Eye (tissue), 1 donor: ENCODE measurements at regions not wholly inside any gene's neighbourhood (a gene's known extent, or its start where the extent isn't known, plus 50 kb on each side); places are given as distances from the start of the nearest gene placed in this dataset.

Experiments
- DNase-seq: peaks from one replicate; pipeline ENCODE4 v3.0.0-alpha.2; 2015

DNA sequence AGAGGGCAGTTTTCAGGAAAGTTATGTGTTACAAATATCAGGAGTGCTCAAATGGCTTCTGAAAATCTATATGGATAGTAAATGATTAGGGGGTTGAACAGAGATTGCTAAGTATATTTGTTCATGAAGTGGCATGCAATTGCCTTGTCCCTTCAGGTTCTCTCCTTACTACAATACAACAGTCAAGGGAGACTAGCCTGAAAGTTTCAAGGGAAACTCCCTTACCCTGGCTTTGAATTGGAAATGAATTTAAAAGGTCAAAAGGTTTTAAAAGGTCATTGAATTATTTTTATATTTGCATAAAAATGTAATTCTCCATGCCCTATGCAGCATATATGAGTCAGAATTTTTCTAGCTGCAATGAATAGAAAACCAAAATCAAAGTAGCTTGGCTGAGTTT is 253.1 kb upstream of the SYT1 start:
- no peak for DNase-seq

DNA sequence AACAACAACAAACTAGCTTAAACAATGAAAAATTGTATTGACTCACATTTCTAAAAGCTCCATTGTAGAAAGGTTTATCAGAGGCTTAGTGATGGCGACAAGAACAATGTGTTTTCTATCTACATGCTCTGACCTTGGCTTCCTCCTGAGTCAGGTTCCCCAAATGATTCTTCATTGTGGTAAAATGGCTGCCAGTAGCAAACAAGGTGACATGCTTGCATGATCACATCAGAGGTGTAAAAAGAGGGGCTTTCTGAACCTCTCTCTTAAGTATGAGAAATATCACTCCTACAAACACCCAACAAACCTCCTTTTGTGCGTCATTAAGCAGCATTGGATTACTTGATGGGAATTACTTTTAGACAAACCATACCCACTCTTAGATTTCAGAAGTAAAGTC is 252.4 kb upstream of the SYT1 start:
- no peak for DNase-seq

DNA sequence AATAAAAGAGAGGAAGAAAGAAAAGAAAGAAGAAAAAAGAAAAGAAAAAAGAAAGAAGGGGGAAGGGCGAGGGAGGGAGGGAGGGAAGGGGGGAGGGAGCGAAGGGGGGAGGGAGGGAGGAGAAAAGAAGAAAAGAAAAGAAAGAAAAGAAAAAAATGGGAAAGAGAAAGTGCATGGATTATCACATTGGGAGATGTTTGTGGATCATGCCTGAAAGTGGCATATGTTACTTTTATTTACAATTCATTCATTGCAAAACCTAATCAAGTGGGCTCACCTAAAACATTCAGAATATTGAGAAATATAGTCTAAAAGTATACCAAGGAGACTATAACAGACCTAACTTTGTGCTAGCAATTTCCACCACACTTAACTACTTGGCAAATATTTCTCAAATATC is 246.9 kb upstream of the SYT1 start:
- no peak for DNase-seq

DNA sequence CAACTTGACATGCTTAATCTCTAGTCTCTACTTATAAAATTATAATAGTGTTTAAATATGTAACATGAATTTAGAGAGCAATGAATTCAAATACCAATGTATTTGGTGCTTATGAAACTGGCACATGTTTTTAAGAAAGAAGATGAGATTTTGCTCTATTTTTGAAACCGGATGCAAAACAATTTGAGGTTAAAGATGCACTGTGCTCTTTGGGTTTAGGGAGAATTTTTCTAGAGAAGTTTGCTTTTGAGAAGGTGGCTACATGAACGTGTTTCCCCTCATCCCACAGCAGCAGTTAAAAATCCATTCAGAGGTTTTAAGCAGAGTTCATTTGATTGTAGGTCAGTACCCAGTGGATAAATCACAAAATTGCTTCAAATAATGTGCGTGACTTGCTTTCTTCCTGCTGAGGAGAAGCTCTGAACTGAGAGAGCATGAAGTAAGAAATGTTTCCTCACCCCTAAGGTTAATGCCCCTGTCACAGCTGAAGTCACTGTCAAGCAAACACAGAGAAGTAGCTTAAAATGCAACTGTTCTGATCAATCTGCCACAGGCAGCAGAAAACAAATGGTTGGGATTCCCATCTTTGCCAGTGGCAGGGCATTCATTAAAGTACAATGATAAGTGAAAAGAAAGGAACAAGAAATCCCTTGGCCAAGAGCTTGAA is 241.9 kb upstream of the SYT1 start:
- DNase-seq, result no peak

DNA sequence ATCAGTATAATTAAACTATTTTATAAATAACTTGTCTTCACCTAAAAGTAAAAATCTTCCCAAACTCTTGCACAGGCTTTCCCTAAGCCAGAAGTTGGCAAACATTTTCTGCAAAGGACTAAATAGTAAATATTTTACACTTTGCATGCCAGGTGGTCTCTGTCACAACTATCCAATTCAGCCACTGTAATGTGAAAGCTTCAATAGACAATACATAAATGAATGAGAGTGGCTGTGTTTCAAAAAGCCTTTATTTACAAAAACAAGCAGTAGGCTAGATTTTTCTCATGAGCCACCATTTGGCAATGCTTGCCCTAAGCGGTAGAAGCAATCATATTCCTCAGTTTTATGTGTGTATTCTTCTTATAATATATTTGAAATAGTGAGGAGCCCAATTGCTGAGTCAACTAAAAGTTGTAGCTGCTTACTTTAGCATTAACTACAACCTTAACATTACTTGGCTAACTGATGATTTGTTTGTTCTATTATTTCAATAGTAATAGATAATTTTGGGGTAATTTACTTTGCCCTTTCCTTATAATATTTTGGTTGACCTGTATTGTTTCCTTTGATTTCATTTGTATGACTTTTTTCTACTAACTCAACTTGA is 236.0 kb upstream of the SYT1 start:
- no peak for DNase-seq

DNA sequence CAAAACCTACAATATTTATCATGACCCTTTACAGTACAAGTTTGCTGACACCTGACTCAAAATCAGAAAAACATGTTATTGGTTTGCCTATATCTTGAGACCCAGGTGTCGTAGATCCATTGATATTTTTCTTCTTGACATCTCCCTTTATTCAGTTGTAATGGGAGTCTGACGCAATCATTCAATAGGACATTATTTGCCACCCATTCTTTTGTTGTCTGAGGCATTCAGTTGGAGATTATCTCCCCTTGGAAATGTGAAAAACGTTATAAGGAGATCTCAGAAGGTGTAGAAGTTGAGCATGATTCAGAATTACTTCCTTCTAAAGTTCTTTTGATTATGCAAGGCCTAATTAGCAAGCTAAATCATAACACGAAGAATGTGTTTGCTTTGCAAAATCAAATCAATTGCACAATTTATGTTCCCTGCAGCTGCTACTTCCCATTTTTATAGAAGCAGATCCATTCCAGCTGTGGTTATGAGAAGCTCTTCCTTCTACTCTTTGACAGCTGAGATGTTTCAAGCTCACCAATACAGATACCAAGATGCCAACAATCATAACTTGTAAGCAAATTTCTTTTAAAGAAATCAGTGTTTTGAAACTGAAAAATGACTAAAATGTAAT is 228.2 kb upstream of the SYT1 start:
- DNase-seq, result no peak

DNA sequence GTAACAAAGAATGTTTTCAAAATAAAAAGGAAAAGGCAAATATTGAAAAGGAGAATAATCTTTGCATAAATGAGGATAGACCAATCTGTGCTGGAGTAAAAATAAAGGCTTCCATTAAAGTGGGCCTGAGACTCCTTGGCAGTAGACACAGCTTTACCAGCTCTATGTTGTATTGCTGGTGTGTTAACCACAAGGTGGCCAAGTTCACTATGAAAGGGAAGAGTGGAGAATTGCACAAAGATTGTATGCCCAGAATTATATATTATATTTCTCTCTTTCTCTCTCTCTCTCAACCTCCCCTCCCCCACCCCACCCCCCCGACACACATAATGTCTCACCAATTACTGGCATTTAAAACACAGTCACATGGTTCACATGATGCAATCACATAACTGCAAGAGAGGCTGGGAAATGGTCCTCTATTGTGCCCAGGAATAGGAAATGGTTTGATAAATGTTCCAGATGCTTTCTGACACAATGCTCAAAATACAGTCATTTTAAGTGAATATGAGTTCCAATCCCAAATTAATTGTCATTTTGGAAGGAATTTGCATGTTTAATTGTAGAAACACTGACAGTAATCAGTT is 222.6 kb upstream of the SYT1 start:
- no peak for DNase-seq

DNA sequence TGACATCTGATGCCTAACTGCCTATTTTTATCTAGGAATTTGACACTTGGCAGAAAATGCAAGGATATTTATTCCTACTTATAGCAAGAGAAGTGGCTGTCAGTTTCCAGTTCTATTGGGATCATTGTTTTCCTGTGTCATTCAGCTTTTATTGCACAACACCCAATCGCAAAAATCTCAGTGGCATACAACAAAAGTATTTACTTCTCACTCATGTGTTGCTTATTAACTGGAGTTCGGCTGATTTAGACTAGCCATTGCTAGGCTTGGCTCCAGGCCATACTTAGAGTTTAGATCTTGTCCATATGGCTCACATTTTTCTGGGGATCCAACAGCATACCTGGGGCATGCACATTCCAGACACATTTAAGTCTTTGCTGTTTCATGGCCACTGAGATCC is 218.6 kb upstream of the SYT1 start:
- DNase-seq, result no peak

DNA sequence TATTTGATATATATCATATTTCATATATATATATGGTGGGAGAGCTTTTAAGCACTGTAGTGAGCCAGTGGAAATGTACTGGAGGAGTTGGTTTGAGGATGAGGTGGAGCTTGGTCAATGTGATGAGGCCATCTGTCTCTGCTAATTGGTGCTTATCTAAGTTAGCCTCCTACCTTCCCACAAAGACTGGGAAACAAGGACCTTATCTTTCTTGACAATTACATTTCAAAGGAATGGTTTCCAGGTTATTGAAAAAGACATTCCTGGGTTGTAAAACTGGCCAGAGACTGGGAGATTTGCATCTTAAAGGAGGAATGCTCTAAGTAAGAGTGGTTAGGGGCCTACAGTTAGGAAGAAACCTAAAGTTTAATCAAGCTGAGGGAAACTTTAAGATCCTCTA is 212.8 kb upstream of the SYT1 start:
- DNase-seq, result no peak

DNA sequence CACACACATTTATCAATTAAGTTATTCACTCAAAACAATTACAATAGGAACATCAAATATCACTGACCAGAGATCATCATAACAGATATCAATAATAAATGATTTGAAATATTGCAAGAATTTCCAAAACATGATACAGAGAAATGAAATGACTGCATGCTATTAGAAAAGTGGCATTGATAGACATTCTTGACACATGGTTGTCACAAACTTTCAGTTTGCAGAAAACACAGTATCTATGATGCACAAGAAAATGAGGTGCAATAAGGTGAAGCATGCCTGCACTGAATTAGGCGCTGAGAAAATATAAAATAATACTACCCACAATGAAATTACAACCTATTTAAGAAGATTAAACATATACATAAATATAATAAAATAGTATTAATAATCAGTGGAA is 198.0 kb upstream of the SYT1 start:
- no peak for DNase-seq

DNA sequence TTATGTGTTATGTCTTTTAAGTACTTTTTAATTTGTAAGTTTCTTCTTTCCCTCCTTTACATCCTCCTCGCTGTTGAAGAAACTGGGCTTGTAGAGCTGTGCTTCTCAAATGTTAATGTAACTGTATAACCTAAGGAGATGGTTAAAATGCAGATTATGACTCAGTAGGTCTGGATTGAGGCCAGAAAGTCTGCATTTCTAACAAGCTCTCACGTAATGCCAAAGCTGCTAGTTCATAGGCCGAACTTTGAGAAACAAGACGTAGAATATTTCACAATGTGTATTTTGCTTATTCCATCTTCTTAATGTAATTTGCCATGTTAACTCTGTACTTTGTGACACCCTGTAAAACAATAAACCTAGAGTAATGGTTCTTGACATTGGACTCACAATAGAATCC is 193.3 kb upstream of the SYT1 start:
- no peak for DNase-seq

DNA sequence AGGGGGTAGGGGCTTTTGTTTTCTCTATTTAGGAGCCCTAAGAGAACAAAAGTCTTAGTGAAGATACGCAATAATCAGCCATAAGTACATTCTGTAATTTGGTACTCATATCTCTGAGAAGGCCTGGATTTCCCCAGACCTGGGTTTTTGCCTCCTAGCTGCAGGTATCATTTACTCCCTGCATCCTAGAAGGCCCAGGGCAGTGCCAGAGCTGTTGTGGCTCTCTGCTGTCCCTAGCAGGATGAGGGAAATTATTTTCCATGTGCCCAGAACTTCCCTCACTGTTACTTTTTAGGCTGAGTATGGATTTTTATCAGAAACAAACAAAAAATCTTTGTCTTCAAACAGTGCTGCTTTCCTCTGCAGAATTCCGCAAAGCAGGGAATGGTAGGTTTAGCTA is 192.5 kb upstream of the SYT1 start:
- DNase-seq, result no peak

DNA sequence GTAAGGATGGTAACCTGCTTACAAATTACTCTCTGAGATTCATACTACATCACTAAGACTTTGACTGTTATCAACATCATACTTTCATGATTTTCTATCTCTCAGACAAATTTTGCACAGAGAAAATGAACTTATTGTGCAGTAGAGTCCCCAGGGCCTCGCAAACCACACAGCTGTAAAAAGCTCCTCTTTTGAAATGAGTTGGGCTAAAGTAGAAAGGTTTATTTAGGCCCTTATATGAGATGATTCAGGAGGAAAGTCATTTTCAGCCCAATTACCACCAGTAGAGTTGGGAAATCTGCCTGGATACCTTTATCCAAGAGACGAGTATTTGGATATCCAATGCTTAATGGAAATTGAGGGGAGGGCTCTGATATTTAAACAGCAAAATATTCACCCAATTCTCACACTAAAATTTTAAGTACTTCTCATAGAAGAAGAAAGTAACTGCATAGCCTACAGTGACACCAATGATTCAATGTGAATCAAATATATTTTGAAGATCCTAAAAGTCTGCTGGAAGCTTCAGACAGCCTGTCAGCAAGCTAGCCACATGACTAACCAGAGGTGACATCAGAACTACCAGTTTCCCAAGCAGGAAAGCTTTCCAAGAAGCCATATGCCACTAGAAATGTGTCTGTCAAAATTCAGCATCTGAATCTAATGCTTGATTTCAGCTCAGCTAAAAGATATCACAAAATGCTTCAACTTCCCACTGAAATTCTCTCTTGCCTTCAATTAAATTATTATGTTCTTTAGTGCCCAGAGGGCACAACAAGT is 190.1 kb upstream of the SYT1 start:
- no peak for DNase-seq

DNA sequence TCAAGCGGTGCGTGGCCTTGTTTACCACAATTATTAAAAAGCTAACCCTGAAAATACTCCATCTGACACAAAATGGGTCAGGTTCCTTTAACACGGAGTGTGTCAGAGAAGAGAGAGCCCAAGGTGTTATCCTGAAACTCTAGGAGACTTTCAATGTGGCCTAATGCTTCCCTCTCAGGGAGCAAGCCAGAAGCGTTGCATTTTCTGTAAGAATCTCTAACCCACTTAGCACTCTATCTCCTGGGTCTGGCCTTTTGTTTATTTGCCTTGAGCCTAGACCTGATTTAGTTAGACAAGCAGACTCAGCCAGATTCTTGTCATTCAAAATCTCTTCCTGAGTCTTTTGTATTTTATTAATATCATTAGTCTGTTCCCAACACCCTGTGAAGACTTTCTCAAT is 184.0 kb upstream of the SYT1 start:
- no peak for DNase-seq

DNA sequence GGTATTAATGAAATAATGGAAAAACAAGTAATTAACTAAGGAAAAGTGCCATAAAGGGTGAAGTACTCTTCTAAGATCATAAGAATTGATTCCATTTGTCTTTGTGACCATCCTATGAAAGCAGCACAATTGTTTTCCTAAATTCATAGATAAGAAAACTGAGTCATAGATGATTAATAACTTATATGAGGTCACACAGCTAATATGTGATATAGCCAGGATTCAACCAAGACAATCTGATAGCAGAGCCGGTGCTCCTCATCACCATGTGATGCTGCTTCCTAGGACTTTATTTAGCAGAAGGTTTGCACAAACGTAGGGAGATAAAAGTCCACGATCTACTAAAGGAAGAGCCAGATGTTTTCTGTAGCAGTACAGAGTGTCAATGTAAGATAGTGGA is 181.5 kb upstream of the SYT1 start:
- DNase-seq, result no peak

DNA sequence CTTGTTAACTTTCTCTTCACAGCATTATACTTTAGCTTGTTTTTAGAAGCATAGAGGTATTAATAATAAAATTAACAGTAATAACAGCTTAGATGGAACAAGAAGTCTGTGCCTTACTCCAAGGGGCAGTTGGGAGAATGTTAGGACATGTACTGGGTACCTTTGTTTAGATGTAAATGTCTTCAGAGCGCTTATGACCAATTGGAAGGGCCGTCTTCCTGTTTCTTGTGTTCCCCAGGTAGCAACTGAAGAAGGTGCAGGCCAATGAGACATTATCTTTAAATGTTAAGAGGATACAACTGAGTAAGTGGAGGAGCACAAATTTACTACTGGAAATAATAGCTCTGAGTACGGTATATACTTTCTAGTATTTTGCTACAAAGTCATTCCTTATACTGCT is 180.9 kb upstream of the SYT1 start:
- DNase-seq, result no peak

DNA sequence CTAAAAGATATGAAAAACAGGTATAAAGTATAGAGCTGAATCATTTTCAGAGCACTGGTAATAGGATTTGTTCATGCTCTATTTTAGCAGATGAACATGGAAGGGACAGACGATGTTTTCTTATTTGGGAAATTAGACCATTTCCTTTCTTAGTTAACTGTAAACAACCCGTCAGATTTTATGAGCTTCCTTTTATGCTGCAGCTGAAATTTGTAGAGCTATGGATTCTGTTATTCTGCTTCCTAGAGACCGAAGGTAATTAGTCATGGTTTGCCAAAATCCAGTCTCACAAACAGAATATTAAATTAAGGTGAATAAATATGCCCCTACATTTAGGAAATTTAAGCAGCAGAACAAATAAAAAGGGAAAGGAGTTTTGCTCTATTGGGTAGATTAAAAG is 180.2 kb upstream of the SYT1 start:
- DNase-seq, result no peak

DNA sequence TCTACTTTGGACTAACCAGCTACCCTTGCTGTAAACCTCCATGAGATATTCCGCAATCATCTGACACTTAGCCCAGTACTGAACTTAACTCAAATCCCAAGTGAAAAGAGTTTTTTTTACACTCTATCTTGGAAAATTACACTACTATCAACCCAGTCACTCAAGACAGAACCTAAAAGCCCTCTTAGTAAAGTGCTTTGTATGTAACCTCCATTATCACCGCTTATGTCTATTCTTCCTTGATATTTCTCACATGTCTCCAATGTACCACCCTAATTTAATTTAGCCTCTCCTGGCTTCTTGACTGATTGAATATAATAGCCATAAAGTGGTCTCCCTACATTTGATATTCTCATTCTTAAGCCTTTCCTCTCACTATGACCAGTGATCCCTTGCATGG is 168.8 kb upstream of the SYT1 start:
- no peak for DNase-seq

DNA sequence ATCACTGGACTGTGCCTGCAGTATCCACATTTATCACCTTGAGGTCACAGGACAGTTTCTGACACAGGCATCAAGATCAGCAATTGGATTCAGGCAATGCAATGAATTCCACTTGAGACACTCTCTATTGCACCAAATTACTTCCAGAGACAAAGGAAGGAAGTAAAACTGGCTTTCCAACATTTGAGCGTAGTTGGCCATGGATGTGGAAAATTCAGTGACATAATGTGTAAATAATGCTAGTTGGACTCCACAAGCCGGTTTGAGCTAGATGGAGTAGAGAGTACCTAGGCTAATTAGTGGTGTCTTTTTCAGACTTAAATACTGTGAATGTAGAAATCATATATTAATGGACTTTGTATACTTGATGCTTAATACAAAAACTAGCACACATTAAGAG is 168.3 kb upstream of the SYT1 start:
- DNase-seq, result peak; percentile 4

DNA sequence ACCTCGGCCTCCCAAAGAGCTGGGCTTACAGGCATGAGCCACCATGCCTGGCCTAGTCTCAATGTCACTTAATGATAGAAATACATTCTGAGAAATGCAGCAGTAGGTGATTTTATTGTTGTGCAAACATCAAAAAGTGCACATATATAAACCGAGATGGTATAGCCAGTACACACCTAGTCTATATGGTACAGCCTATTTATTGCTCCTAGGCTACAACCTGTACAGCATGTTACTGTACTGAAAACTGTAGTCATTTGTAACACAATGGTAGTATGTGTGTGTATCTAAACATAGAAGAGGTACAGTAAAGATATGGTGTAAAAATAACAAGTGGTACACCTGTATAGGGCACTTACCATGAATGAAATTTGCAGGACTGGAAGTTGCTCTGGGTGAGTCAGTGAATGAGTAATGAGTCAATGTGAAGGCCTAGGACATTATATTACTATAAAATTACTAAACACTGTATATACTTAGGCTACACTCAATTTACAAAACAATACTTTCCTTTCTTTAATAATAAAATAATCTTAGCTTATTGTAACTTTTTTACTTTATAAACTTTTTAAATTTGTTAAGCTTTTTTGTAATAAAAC is 166.7 kb upstream of the SYT1 start:
- no peak for DNase-seq

DNA sequence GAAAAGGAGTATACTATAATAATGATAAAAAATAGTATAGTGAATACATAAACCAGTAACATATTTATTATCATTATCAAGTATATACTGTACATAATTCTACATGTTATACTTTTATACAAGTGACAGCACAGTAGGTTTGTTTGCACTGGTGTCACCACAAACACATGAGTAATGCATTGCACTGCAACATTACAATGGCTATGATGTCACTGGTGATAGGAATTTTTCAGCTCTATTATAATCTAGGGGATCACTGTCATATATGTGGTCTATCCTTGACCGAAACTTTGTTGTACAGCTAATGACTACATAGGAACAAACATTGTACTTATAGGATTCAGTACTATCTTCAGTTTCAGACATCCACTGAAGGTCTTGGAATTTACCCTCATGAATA is 165.8 kb upstream of the SYT1 start:
- DNase-seq, result no peak

DNA sequence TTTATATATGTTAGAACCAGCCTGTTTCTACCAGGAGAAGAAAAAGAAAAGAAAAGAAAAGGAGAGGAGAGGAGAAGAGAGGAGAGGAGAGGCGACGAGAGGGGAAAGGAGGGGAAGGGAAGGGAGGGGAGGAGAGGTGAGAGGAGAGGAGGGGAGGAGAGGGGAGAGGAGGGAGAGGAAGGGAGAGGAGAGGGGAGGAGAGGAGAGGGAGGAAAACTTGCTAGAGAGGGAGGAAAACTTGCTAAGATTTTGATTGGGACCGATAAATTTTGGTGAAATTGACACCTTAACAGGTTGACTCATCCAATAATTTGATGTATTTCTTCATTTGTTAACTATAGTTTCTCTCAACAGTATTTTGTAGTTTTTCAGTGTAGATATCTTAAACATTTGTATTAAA is 164.0 kb upstream of the SYT1 start:
- no peak for DNase-seq

DNA sequence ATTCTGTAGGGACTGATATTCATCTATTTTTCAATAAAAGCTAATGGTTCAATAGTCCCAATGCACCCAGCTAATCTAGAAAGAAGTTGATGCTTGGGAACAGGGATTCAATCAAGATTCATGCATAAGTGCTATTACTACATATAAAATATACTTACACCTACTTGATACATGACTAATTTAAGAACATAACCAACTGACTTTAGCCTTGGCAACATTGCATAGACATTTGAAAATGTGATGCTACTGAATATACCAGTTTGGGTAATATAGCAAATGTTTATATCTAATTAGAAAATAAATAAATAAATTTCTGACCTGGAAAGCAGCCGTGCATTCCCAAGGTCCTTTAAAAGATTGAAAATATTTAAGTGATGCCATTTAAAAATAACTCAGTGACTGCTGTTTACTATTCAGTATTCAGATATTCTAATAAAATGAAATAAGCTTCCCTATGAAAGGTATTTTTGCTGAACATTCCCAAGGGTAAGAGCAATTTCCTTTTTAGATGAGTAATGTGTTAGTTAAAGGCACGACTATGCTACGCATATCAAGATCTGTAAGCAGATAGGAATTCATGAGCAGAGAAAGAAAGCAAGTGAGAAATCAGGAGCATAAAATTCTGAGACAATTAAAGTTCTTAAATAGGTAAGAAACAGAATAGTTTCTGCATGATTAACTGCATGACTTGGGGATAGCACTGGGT is 160.6 kb upstream of the SYT1 start:
- no peak for DNase-seq
